Mammary epithelial cell (primary cell): ENCODE measurements at regions not wholly inside any gene's neighbourhood (a gene's known extent, or its start where the extent isn't known, plus 50 kb on each side); places are given as distances from the start of the nearest gene placed in this dataset.

Experiments used
- CTCF ChIP-seq, 2 donors: IDR thresholded peaks in 1 of 2; conservative IDR thresholded peaks in 1 of 2; 2 replicates each; pipeline ENCODE4 v1.5.1; 2011 to 2012; ENCODE audit warnings: inconsistent platforms in 2 of 2, low read length in 2 of 2, mild to moderate bottlenecking in 2 of 2, control low read depth in 1 of 2, low read depth in 1 of 2; ENCODE audit not compliant: insufficient read depth in 1 of 2; ENCODE audit errors: extremely low read depth in 1 of 2
- EZH2 ChIP-seq: IDR thresholded peaks from 2 replicates; pipeline ENCODE4 v1.6.1; 2012; ENCODE audit warnings: low read length, inconsistent platforms, borderline replicate concordance

- TF ChIP-seq CTCF (conservative IDR thresholded peaks at IDR 0.05 in 1 of 2, IDR thresholded peaks at IDR 0.05 in 1 of 2; ENCODE audit: extremely low read depth in 1 of 2, insufficient read depth in 1 of 2, low read depth in 1 of 2, low read length in 2 of 2), result no peak
- TF ChIP-seq EZH2, result no peak
Observed at GRCh38 chrX:3465017-3465416, 118.6 kb upstream of the MXRA5 start.
